ENCODE measurements at regions not wholly inside any gene's neighbourhood (a gene's known extent, or its start where the extent isn't known, plus 50 kb on each side); places are given as distances from the start of the nearest gene placed in this dataset.

GRCh38 chr4:136000246-136000645, 1532.0 kb downstream of the PCDH18 start:
- TF ChIP-seq CTCF (IDR thresholded peaks at IDR 0.05; ENCODE audit: low read depth, low read length) = no peak
- no peak for DNase-seq (ENCODE audit: extremely low read depth, low read depth)

- DNase-seq (ENCODE audit: extremely low read depth, low read depth) = no peak
- no peak for TF ChIP-seq CTCF (IDR thresholded peaks at IDR 0.05; ENCODE audit: low read depth, low read length)
Observed at GRCh38 chr4:135994360-135994759, 1537.9 kb downstream of the PCDH18 start.

- no peak for DNase-seq (ENCODE audit: extremely low read depth, low read depth)
- TF ChIP-seq CTCF (IDR thresholded peaks at IDR 0.05; ENCODE audit: low read depth, low read length) = no peak
Observed at GRCh38 chr4:135976860-135977259, 1555.4 kb downstream of the PCDH18 start.

GRCh38 chr4:135966936-135967335, 1565.4 kb downstream of the PCDH18 start:
- TF ChIP-seq CTCF (IDR thresholded peaks at IDR 0.05; ENCODE audit: low read depth, low read length) = no peak

GRCh38 chr4:135963009-135963408, 1569.3 kb downstream of the PCDH18 start:
- no peak for TF ChIP-seq CTCF (IDR thresholded peaks at IDR 0.05; ENCODE audit: low read depth, low read length)
- no peak for DNase-seq (ENCODE audit: extremely low read depth, low read depth)

More at GRCh38 chr4:135966936-135967335, 1565.4 kb downstream of the PCDH18 start:
- no peak for DNase-seq (ENCODE audit: extremely low read depth, low read depth)

- no peak for DNase-seq (ENCODE audit: extremely low read depth, low read depth)
- TF ChIP-seq CTCF (IDR thresholded peaks at IDR 0.05; ENCODE audit: low read depth, low read length) = no peak
Observed at GRCh38 chr4:135949931-135950330, 1582.4 kb downstream of the PCDH18 start.

- TF ChIP-seq CTCF (IDR thresholded peaks at IDR 0.05; ENCODE audit: low read depth, low read length) = no peak
- no peak for DNase-seq (ENCODE audit: extremely low read depth, low read depth)
Observed at GRCh38 chr4:135948797-135949196, 1583.5 kb downstream of the PCDH18 start.

Data from AG09319 (cell line).